Activated T-cell treated with anti-CD3 and anti-CD28 coated beads for 1 hour (primary cell): ENCODE measurements at regions not wholly inside any gene's neighbourhood (a gene's known extent, or its start where the extent isn't known, plus 50 kb on each side); places are given as distances from the start of the nearest gene placed in this dataset.

Experiments
- DNase-seq: peaks from one replicate; pipeline ENCODE4 v3.0.0-alpha.2; 2020; ENCODE audit warnings: low read depth

- DNase-seq, result no peak
Measured at GRCh38 chr12:97335115-97335514, 127.5 kb upstream of the RMST start.

DNA sequence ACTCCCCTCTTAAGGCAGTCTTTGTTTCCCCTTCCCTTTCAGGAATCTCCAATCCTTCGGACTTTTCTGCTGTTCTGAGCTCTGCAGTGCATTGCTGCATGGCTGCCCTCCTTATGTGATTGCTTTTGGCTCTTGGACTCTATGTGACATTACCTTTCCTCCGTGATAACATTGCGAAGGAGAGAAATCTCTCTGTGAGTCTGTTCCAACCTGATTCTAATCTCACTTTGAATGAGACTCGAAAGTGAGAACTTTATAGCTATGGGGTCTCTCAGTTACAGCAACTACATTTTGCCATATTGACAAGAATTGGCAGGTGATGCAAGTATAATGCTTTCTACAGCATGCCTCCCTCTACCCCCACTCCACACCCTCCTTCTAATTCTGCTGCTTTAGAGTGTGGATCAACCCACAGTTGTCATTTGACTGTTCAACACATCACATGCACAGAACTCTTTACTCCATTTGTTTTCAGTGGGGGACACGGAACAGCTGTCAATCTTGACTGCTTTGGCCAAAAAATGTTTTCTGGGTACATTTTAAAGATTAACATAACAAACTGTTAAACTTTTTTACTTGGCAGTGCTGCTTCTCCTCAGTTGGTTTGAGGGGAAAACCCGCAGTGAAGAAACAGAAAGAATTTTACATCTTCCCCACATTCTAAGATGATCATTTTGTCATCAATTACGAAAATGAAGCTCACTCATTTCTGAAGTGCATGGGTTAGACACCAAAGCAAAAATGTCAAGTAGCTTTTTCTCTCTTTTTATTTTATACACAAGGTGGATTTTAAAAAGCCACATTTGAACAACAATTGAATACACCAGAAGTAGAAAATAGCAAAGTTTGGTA lies 125.5 kb upstream of the RMST start:
- no peak for DNase-seq

- DNase-seq, result no peak
Measured at GRCh38 chr12:97342130-97342529, 120.5 kb upstream of the RMST start.

DNA sequence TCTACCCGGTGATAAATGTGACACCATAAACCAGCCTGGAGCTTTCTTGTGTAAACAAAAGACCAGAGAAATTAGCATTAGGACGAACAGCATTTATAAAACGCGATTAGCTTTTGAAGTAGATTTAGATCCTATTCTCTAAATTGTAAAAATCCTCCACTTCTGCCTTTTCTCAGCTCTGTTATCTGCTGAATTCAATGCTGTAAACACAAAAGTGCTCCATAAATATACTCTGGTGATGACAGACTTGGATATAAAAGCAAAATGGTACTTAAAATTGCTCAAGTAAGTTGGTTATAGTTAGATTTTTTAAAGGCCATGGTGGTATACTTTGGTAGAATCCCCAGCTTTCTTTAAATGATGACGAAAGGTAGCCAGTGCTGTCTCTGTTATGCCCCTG lies 114.6 kb upstream of the RMST start:
- DNase-seq, result no peak

GRCh38 chr12:97358361-97358760 lies 104.2 kb upstream of the RMST start:
- DNase-seq, result no peak

GRCh38 chr12:97359021-97359690 lies 103.4 kb upstream of the RMST start:
- DNase-seq, result no peak

DNA sequence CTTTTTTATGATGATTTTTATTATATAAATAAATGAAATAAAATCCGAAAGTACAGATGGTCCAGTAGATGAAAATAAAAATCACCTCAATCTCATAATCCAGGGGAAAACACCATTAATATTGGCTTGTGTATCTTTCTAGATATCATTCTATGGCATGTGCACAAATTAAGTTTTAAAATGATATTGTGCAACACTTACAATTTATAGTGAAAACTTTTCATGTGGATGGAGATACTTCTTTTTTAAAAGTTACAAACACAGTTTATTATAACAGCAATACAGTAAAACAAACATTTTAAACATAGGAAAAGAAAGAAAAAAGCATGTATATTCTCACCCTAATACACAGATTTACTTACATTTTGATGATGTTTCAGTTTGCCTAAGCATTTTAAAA lies 98.9 kb upstream of the RMST start:
- DNase-seq, result no peak

GRCh38 chr12:97368462-97369163 lies 94.0 kb upstream of the RMST start:
- DNase-seq, result no peak

GRCh38 chr12:97375310-97375709 lies 87.3 kb upstream of the RMST start:
- DNase-seq, result no peak

GRCh38 chr12:97380440-97380839 lies 82.2 kb upstream of the RMST start:
- no peak for DNase-seq

- no peak for DNase-seq
Measured at GRCh38 chr12:97385121-97385520, 77.5 kb upstream of the RMST start.

- DNase-seq, result no peak
Measured at GRCh38 chr12:97386133-97386581, 76.4 kb upstream of the RMST start.

GRCh38 chr12:97387844-97388243 lies 74.8 kb upstream of the RMST start:
- DNase-seq, result no peak

- no peak for DNase-seq
Measured at GRCh38 chr12:97394657-97395056, 67.9 kb upstream of the RMST start.

DNA sequence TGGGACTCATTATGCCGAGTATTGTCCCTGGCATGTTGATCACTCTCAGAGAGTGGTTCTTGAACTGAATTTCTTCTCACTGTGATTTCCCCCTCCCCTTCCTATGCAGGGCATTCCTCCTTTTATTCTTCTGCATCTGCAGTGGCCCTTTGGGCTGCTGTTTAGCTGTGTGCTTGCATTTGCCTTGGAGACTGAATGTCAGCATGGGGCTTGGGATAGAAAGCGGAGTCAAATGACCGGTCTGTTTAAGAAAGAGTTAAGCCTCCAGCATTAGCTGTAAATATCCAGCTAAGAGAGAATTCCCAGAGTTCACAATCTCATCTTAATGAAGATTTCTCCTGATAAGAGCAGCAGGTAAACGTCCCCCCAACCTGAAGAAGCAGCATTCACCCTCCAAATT lies 65.6 kb upstream of the RMST start:
- DNase-seq, result no peak

DNA sequence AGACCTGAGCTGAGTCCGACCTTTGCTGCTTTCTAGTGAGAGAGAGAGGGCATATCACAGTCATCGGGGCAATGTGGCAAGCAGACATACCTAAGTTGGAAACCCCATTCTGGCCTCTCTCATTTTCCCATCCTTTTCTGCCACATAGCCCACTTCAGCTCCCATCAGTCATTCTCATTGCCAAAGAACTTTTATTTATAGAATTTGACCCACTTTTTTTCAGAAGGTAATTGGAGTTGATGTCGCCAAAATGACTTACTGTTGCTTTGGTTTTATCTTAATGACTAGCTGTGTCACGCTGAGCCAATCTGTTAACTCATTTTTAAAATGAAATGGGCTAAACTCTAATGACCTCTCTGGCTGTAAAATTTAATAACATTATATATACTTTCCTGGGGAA lies 63.9 kb upstream of the RMST start:
- no peak for DNase-seq

DNA sequence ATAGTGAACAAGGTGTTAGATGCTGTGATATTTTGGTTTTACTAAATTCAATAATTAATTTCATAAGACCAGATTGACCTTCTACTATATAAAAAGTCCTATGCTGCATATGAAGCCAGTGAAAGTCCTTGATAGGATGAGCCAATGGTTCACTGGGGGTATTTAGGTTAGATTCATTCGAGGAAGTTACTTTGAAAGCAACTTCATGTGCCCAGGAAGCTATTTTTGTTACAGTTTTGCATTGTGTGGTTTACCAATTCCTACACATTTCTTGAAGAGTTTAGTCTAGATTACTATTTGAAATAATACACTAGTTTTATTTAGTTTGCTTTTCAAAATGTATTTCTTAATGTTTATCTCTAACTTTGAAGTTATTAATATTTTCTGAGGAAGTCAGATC lies 58.5 kb upstream of the RMST start:
- DNase-seq, result no peak

DNA sequence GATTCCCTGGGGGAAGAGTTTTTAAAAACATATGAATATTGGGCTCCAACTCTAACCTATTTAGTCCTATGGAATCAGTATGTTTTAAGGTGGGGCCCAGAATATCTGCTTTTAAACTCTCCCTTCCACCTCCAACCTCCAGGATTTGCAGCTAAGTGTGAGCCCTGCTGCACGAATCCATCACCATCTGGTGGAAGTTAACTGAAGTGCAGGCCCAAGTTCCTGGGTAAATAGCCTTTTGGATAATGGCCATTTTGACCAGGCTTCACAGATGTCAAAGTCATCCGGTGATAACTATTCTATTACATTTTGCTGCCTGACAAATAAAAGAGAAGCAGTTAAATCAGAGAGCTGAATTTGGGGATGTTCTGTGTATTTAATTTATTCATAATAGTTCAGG lies 58.1 kb upstream of the RMST start:
- DNase-seq, result no peak

GRCh38 chr12:97408363-97408762 lies 54.2 kb upstream of the RMST start:
- no peak for DNase-seq

GRCh38 chr12:97411341-97411740 lies 51.3 kb upstream of the RMST start:
- DNase-seq, result no peak
